IMR-90 (cell line): ENCODE measurements at regions not wholly inside any gene's neighbourhood (a gene's known extent, or its start where the extent isn't known, plus 50 kb on each side); places are given as distances from the start of the nearest gene placed in this dataset.

ENCODE experiments used
- BHLHE40 ChIP-seq: fragments of 150-350 bp; IDR thresholded peaks from 2 replicates; pipeline ENCODE4 v1.6.1; 2016; ENCODE audit warnings: mild to moderate bottlenecking, low read depth, low read length
- CEBPB ChIP-seq: IDR thresholded peaks from 2 replicates; pipeline ENCODE4 v1.6.1; 2012; ENCODE audit warnings: low read depth, low read length, improper control_type of control experiment
- CHD1 ChIP-seq: IDR thresholded peaks from 2 replicates; pipeline ENCODE4 v1.6.1; 2012; ENCODE audit warnings: low read depth, low read length, improper control_type of control experiment
- FOS ChIP-seq: fragments of 150-350 bp; IDR thresholded peaks from 2 replicates; pipeline ENCODE4 v1.6.1; 2016; ENCODE audit warnings: low read depth, low read length
- MAFK ChIP-seq: IDR thresholded peaks from 2 replicates; pipeline ENCODE4 v1.6.1; 2012; ENCODE audit warnings: low read depth, low read length, improper control_type of control experiment
- MAZ ChIP-seq: IDR thresholded peaks from 2 replicates; pipeline ENCODE4 v1.6.1; 2012; ENCODE audit warnings: low read depth, mild to moderate bottlenecking, low read length, improper control_type of control experiment, moderate library complexity, borderline replicate concordance
- MXI1 ChIP-seq: IDR thresholded peaks from 2 replicates; pipeline ENCODE4 v1.6.1; 2012; ENCODE audit warnings: low read depth, mild to moderate bottlenecking, low read length, moderate library complexity, borderline replicate concordance
- NFE2L2 ChIP-seq: fragments of 150-350 bp; IDR thresholded peaks from 2 replicates; pipeline ENCODE4 v1.6.1; 2016; ENCODE audit warnings: low read depth, mild to moderate bottlenecking, low read length
- POLR2A ChIP-seq: IDR thresholded peaks from 2 replicates; pipeline ENCODE4 v1.6.1; 2012; ENCODE audit warnings: mild to moderate bottlenecking, low read depth, low read length
- RAD21 ChIP-seq: IDR thresholded peaks from 2 replicates; pipeline ENCODE4 v1.6.1; 2012; ENCODE audit warnings: low read length, improper control_type of control experiment
- RFX5 ChIP-seq: IDR thresholded peaks from 2 replicates; pipeline ENCODE4 v1.8.0; 2012; ENCODE audit warnings: low read depth, mild to moderate bottlenecking, low read length, moderate library complexity
- SMC3 ChIP-seq: fragments of 150-350 bp; IDR thresholded peaks from 2 replicates; pipeline ENCODE4 v1.6.1; 2016; ENCODE audit warnings: low read depth, mild to moderate bottlenecking, antibody characterized with exemption, low read length, moderate library complexity
- TF ChIP-seq, protein P1 (sequence below): conservative IDR thresholded peaks from 2 replicates; pipeline ENCODE4 v1.5.1; 2012; ENCODE audit warnings: mild to moderate bottlenecking, low read depth, low read length, improper control_type of control experiment
- TF ChIP-seq, protein P2 (sequence below): fragments of 150-350 bp; IDR thresholded peaks from 2 replicates; pipeline ENCODE4 v1.6.1; 2017; ENCODE audit warnings: mild to moderate bottlenecking, antibody characterized with exemption, low read length, low read depth

DNA sequence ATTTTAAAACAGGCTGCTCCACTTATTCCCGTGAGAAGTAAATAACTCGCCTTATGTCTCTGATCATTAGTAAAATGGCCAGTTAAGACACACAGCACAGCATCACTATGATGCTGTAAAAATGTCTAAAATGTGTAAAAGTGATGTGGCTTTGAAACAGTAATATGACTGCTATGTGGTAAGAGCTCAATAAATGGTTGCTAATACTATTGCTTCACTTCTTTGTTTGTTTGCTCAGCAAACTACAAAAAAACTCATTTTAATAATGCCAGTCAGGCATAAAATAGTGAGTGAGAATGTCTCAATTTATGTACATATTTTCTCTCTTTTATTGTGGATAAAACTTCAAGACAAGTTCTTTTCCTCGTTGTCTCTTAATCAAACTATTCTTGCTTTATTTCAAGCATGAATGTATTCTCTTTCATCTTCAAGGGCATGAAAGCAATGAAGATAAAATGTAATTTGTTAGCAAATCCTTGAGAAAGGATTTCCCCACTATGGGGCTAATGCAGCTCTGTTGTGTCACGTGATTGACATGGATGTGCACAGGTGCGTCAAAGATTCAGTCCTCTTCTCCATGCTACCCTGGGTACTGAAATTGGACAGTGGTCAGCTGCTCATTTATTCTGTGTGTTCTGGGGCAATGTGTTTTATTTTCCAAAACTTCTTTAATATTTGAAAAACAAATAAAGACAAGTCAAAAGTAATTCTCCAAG, 387.2 kb downstream of the TRIB2 start:
- TF ChIP-seq, protein P1, sequence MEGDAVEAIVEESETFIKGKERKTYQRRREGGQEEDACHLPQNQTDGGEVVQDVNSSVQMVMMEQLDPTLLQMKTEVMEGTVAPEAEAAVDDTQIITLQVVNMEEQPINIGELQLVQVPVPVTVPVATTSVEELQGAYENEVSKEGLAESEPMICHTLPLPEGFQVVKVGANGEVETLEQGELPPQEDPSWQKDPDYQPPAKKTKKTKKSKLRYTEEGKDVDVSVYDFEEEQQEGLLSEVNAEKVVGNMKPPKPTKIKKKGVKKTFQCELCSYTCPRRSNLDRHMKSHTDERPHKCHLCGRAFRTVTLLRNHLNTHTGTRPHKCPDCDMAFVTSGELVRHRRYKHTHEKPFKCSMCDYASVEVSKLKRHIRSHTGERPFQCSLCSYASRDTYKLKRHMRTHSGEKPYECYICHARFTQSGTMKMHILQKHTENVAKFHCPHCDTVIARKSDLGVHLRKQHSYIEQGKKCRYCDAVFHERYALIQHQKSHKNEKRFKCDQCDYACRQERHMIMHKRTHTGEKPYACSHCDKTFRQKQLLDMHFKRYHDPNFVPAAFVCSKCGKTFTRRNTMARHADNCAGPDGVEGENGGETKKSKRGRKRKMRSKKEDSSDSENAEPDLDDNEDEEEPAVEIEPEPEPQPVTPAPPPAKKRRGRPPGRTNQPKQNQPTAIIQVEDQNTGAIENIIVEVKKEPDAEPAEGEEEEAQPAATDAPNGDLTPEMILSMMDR = no peak
- TF ChIP-seq, protein P2, sequence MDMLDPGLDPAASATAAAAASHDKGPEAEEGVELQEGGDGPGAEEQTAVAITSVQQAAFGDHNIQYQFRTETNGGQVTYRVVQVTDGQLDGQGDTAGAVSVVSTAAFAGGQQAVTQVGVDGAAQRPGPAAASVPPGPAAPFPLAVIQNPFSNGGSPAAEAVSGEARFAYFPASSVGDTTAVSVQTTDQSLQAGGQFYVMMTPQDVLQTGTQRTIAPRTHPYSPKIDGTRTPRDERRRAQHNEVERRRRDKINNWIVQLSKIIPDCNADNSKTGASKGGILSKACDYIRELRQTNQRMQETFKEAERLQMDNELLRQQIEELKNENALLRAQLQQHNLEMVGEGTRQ = no peak
- TF ChIP-seq SMC3 = no peak
- TF ChIP-seq FOS = no peak
- TF ChIP-seq POLR2A = no peak
- TF ChIP-seq MXI1 = no peak
- no peak for TF ChIP-seq CEBPB
- TF ChIP-seq CHD1 = no peak
- TF ChIP-seq RFX5 = no peak
- no peak for TF ChIP-seq BHLHE40
- TF ChIP-seq RAD21 = no peak
- no peak for TF ChIP-seq NFE2L2
- no peak for TF ChIP-seq MAFK
- TF ChIP-seq MAZ = no peak
